Uterus (tissue), 2 donors: ENCODE measurements at regions not wholly inside any gene's neighbourhood (a gene's known extent, or its start where the extent isn't known, plus 50 kb on each side); places are given as distances from the start of the nearest gene placed in this dataset.

Experiments used
- CTCF ChIP-seq, 4 experiments: fragments of 200-600 bp in 2 of 4; fragments of 450-650 bp in 2 of 4; sonication (generic) in 2 of 4; IDR thresholded peaks; one replicate each; pipeline ENCODE4 v1.5.1; 2016 to 2019; ENCODE audit warnings: antibody characterized with exemption in 4 of 4, mild to moderate bottlenecking in 2 of 4, moderate library complexity in 1 of 4
- POLR2A ChIP-seq, 2 donors: fragments of 450-650 bp; IDR thresholded peaks; one replicate each; pipeline ENCODE4 v1.6.1; 2016; ENCODE audit warnings: antibody characterized with exemption in 2 of 2, mild to moderate bottlenecking in 1 of 2, moderate library complexity in 1 of 2

DNA sequence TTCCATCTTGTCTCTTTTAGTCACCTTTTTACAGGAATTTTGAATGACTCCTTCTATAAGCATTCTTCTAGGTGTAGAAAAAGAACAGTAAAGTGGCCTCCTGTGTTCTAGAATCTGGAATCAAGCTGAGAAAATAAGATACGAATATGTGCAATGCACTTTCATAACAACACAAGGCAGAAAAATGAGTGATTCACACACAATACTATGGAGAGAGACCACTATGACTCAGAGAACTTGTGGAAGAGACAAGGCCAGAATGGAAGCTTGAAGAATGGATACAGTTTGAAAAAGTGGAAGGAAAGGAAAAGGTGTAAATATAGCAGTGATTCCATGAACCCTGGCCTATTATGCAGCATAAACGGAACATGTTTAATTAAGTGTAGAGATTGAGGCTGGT is 57.1 kb upstream of the SAMSN1 start:
- no peak for TF ChIP-seq CTCF (IDR thresholded peaks at IDR 0.05)
- no peak for TF ChIP-seq POLR2A (IDR thresholded peaks at IDR 0.05)
